Lower lobe of right lung (tissue), 2 donors: ENCODE measurements at regions not wholly inside any gene's neighbourhood (a gene's known extent, or its start where the extent isn't known, plus 50 kb on each side); places are given as distances from the start of the nearest gene placed in this dataset.
A peak's percentile ranks its signal among the peaks of the same experiment; 100 is the strongest.

Experiments used
- ATAC-seq, 2 donors: fragments of 200-7000 bp; cut with Tn5 transposase; one replicate each; pipeline ENCODE4 v1.9.1; 2020 to 2022; ENCODE audit warnings: mild to moderate bottlenecking in 2 of 2, moderate library complexity in 2 of 2
- DNase-seq: peaks from one replicate; pipeline ENCODE4 v3.0.0-alpha.2; 2020
- H3K27ac ChIP-seq: fragments of 200-600 bp; one replicate; pipeline ENCODE4 v1.8.0; 2022
- H3K27me3 ChIP-seq: fragments of 200-600 bp; one replicate; pipeline ENCODE4 v1.8.0; 2022; ENCODE audit warnings: low read depth
- H3K36me3 ChIP-seq: fragments of 200-600 bp; one replicate; pipeline ENCODE4 v1.8.0; 2022; ENCODE audit warnings: mild to moderate bottlenecking
- H3K4me1 ChIP-seq: fragments of 200-600 bp; one replicate; pipeline ENCODE4 v1.8.0; 2022
- H3K4me3 ChIP-seq: fragments of 200-600 bp; one replicate; pipeline ENCODE4 v1.8.0; 2022; ENCODE audit warnings: mild to moderate bottlenecking
- H3K9me3 ChIP-seq: fragments of 200-600 bp; one replicate; pipeline ENCODE4 v1.8.0; 2022
- intact Hi-C: fragments of 100-400 bp; cut with DNase I; formaldehyde crosslinking; loops from one replicate; pipeline ENCODE4 v1.11.0; 2022
- TF ChIP-seq, protein P1 (sequence below): fragments of 200-600 bp; IDR thresholded peaks from one replicate; pipeline ENCODE4 v1.8.0; 2022; ENCODE audit warnings: antibody characterized with exemption, mild to moderate bottlenecking
- donor health status: DM: no; HTN: yes; CAD: no; lungs with severe emphysema.

DNA sequence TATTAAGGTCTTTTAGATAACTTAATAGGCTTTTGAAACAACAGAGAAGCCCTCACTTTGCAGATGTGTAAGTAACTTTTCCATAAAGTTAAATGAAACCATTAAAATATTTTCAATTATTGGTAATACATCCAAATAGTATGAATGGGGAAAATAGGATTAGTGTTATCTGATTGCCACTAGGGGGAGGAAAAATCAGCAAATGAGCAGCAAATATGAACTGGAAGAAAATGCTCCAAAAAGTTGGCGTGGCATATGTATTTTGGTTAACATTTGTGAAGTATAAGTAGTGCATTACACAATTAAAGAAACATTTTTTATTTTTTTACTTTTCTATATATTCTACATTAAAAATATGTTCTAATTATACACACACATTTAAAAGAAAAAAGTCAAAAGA is 259.8 kb upstream of the ANO5 start:
- ATAC-seq (no peak), DNase-seq (no peak)
- Histone ChIP-seq H3K36me3 (no peaks in the 10 kb centered on the region), H3K4me1 (no peaks in the 10 kb centered on the region), H3K9me3 (no peaks in the 10 kb centered on the region), H3K4me3 (no peak overlapping the region), H3K27ac (no peak overlapping the region), H3K27me3 (no peaks in the 10 kb centered on the region)
- TF ChIP-seq, protein P1, sequence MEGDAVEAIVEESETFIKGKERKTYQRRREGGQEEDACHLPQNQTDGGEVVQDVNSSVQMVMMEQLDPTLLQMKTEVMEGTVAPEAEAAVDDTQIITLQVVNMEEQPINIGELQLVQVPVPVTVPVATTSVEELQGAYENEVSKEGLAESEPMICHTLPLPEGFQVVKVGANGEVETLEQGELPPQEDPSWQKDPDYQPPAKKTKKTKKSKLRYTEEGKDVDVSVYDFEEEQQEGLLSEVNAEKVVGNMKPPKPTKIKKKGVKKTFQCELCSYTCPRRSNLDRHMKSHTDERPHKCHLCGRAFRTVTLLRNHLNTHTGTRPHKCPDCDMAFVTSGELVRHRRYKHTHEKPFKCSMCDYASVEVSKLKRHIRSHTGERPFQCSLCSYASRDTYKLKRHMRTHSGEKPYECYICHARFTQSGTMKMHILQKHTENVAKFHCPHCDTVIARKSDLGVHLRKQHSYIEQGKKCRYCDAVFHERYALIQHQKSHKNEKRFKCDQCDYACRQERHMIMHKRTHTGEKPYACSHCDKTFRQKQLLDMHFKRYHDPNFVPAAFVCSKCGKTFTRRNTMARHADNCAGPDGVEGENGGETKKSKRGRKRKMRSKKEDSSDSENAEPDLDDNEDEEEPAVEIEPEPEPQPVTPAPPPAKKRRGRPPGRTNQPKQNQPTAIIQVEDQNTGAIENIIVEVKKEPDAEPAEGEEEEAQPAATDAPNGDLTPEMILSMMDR = peak; percentile 33
- intact Hi-C loops = no loop called here

- Histone ChIP-seq H3K36me3 (no peaks in the 10 kb centered on the region), H3K27me3 (no peaks in the 10 kb centered on the region), H3K9me3 (no peaks in the 10 kb centered on the region), H3K4me1 (no peaks in the 10 kb centered on the region), H3K27ac (no peak overlapping the region), H3K4me3 (no peak overlapping the region)
- intact Hi-C loops = no loop called here
- TF ChIP-seq, protein P1 = no peak
- DNase-seq (no peak), ATAC-seq (no peak)
Observed at GRCh38 chr11:21944577-21944976, 248.3 kb upstream of the ANO5 start.

DNA sequence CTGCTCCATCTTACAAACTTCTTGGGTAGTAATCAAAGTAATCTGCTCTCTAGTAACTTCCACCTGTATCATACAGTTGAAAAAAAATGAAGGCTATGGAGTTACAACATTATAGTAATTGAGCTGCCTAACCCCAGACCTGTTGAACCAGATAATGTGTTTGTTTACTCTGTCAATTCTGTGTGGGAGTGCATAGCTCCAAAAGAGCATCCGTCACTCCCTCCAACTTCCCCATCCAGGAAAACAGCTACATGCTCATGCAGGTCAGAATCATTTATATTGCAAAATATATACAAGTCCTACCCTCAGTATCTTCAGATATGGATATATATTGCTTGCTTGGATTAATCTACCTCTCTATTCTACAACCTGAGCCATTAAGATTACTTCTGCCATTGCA is 244.0 kb upstream of the ANO5 start:
- ATAC-seq (no peak), DNase-seq (no peak)
- no peaks in the 10 kb centered on the region for H3K36me3 ChIP-seq
- TF ChIP-seq, protein P1 = no peak
- no peaks in the 10 kb centered on the region for H3K4me1 ChIP-seq
- intact Hi-C loops = no loop called here
- H3K9me3 ChIP-seq = no peaks in the 10 kb centered on the region
- no peak overlapping the region for H3K27ac ChIP-seq
- H3K27me3 ChIP-seq = no peaks in the 10 kb centered on the region
- H3K4me3 ChIP-seq = no peak overlapping the region

GRCh38 chr11:21949763-21950413 is 243.0 kb upstream of the ANO5 start:
- Histone ChIP-seq H3K4me3 (no peak overlapping the region), H3K27me3 (no peaks in the 10 kb centered on the region), H3K36me3 (no peaks in the 10 kb centered on the region), H3K4me1 (no peaks in the 10 kb centered on the region), H3K9me3 (no peaks in the 10 kb centered on the region), H3K27ac (no peak overlapping the region)
- ATAC-seq (no peak), DNase-seq (no peak)
- TF ChIP-seq, protein P1 = no peak
- intact Hi-C loops = no loop called here

DNA sequence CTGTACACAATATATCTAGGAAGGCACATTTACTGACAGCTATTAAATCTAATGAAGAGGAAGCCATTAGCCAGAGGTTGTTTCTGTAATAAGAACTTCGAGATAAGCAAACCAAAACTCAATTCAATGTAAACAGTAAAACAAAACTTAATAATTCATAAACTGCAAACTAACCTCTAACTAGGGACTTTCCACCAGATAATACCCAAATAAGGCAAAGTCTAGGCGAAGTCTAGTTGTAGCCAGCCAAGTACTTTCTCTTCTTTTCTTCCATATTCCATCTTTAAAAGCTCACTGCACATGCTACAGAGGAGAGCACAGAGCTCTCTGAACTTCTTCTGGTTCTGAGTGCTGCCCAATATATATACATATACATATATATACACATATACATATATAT is 229.9 kb upstream of the ANO5 start:
- Histone ChIP-seq H3K4me3 (no peak overlapping the region), H3K4me1 (no peaks in the 10 kb centered on the region), H3K27ac (no peak overlapping the region), H3K27me3 (no peaks in the 10 kb centered on the region), H3K36me3 (no peaks in the 10 kb centered on the region), H3K9me3 (no peaks in the 10 kb centered on the region)
- TF ChIP-seq, protein P1 = no peak
- ATAC-seq (no peak), DNase-seq (no peak)
- intact Hi-C loops = no loop called here

GRCh38 chr11:21965221-21965620 is 227.7 kb upstream of the ANO5 start:
- Histone ChIP-seq H3K36me3 (no peaks in the 10 kb centered on the region), H3K27ac (no peak overlapping the region), H3K27me3 (no peaks in the 10 kb centered on the region), H3K4me1 (no peaks in the 10 kb centered on the region), H3K9me3 (no peaks in the 10 kb centered on the region), H3K4me3 (no peak overlapping the region)
- TF ChIP-seq, protein P1 = no peak
- intact Hi-C loops = no loop called here
- DNase-seq (no peak), ATAC-seq (no peak)
